ENCODE measurements at regions not wholly inside any gene's neighbourhood (a gene's known extent, or its start where the extent isn't known, plus 50 kb on each side); places are given as distances from the start of the nearest gene placed in this dataset.

- H3K27ac ChIP-seq (ENCODE audit: low read depth, low read length): no peak overlapping the region
- no peak for TF ChIP-seq CTCF (IDR thresholded peaks at IDR 0.05; ENCODE audit: low read depth, low read length)
- CTCF ChIA-PET: no interaction called here
- H3K4me3 ChIP-seq (ENCODE audit: low read depth, low read length): no peak overlapping the region
- no peak for DNase-seq (ENCODE audit: low read depth, low spot score)
- POLR2A ChIA-PET: no interaction called here
- no peaks in the 10 kb centered on the region for H3K9me3 ChIP-seq (ENCODE audit: control insufficient read depth, insufficient read depth, low read length)
- H3K27me3 ChIP-seq (ENCODE audit: control insufficient read depth, insufficient read depth, low read length): no peaks in the 10 kb centered on the region
These were observed 84.7 kb upstream of the NDST3 start for GRCh38 chr4:117949621-117950020.

GRCh38 chr4:117957571-117957970, 76.7 kb upstream of the NDST3 start:
- Histone ChIP-seq H3K9me3 (ENCODE audit: control insufficient read depth, insufficient read depth, low read length) (no peaks in the 10 kb centered on the region), H3K27me3 (ENCODE audit: control insufficient read depth, insufficient read depth, low read length) (no peaks in the 10 kb centered on the region), H3K27ac (ENCODE audit: low read depth, low read length) (no peak overlapping the region), H3K4me3 (ENCODE audit: low read depth, low read length) (no peak overlapping the region)
- CTCF ChIA-PET: no interaction called here
- no peak for TF ChIP-seq CTCF (IDR thresholded peaks at IDR 0.05; ENCODE audit: low read depth, low read length)
- POLR2A ChIA-PET: no interaction called here
- no peak for DNase-seq (ENCODE audit: low read depth, low spot score)

GRCh38 chr4:117965622-117966021, 68.7 kb upstream of the NDST3 start:
- no peak for DNase-seq (ENCODE audit: low read depth, low spot score)
- CTCF ChIA-PET: no interaction called here
- no peak overlapping the region for H3K4me3 ChIP-seq (ENCODE audit: low read depth, low read length)
- H3K9me3 ChIP-seq (ENCODE audit: control insufficient read depth, insufficient read depth, low read length): no peaks in the 10 kb centered on the region
- POLR2A ChIA-PET: no interaction called here
- TF ChIP-seq CTCF (IDR thresholded peaks at IDR 0.05; ENCODE audit: low read depth, low read length): no peak
- no peak overlapping the region for H3K27ac ChIP-seq (ENCODE audit: low read depth, low read length)
- H3K27me3 ChIP-seq (ENCODE audit: control insufficient read depth, insufficient read depth, low read length): no peaks in the 10 kb centered on the region

- H3K27me3 ChIP-seq (ENCODE audit: control insufficient read depth, insufficient read depth, low read length): no peaks in the 10 kb centered on the region
- CTCF ChIA-PET: interaction anchor here (0.5 kb wide), 1 partner anchor 257 kb away, joined by 3 read pairs; no protein-coding TSS in a partner anchor
- POLR2A ChIA-PET: no interaction called here
- no peak for DNase-seq (ENCODE audit: low read depth, low spot score)
- no peak overlapping the region for H3K4me3 ChIP-seq (ENCODE audit: low read depth, low read length)
- H3K9me3 ChIP-seq (ENCODE audit: control insufficient read depth, insufficient read depth, low read length): no peaks in the 10 kb centered on the region
- no peak for TF ChIP-seq CTCF (IDR thresholded peaks at IDR 0.05; ENCODE audit: low read depth, low read length)
- no peak overlapping the region for H3K27ac ChIP-seq (ENCODE audit: low read depth, low read length)
These were observed 65.7 kb upstream of the NDST3 start for GRCh38 chr4:117968606-117969005.

GRCh38 chr4:117971403-117971802, 62.9 kb upstream of the NDST3 start:
- Histone ChIP-seq H3K27me3 (ENCODE audit: control insufficient read depth, insufficient read depth, low read length) (no peaks in the 10 kb centered on the region), H3K27ac (ENCODE audit: low read depth, low read length) (no peak overlapping the region), H3K4me3 (ENCODE audit: low read depth, low read length) (no peak overlapping the region), H3K9me3 (ENCODE audit: control insufficient read depth, insufficient read depth, low read length) (no peaks in the 10 kb centered on the region)
- DNase-seq (ENCODE audit: low read depth, low spot score): no peak
- TF ChIP-seq CTCF (IDR thresholded peaks at IDR 0.05; ENCODE audit: low read depth, low read length): no peak
- ChIA-PET POLR2A (no interaction called here), CTCF (no interaction called here)
